Esophagus muscularis mucosa (tissue), 4 donors: ENCODE measurements at regions not wholly inside any gene's neighbourhood (a gene's known extent, or its start where the extent isn't known, plus 50 kb on each side); places are given as distances from the start of the nearest gene placed in this dataset.

ENCODE experiments used
- CTCF ChIP-seq, 3 experiments: fragments of 200-600 bp in 2 of 3; fragments of 450-650 bp in 1 of 3; sonication (generic) in 2 of 3; IDR thresholded peaks; one replicate each; pipeline ENCODE4 v1.5.1; 2017 to 2019; ENCODE audit warnings: antibody characterized with exemption in 3 of 3, mild to moderate bottlenecking in 2 of 3, moderate library complexity in 1 of 3
- EP300 ChIP-seq: sonication (generic); formaldehyde crosslinking; IDR thresholded peaks from one replicate; pipeline ENCODE4 v1.6.1; 2017; ENCODE audit warnings: antibody characterized with exemption
- POLR2A ChIP-seq: fragments of 450-650 bp; IDR thresholded peaks from one replicate; pipeline ENCODE4 v1.6.1; 2017; ENCODE audit warnings: antibody characterized with exemption, moderate library complexity, mild to moderate bottlenecking, low read depth

DNA sequence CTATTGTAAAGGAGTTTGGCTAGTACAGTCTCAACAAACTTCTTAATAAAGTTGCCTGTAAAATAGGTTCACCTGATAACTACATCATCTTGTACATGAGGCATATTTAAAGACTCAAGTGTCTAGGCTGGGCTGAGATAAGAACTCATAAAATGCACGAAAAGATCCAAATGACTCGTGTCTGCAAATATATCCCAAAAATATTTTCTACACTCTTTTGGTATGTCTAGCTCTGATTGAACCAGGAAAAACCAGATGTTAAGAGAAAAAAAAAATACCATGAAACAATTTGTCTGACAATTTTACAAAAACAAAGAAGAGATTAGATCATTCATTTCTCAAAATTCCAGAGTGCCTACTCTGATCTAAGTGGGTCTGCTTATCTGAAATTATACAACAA lies 166.9 kb upstream of the OSR1 start:
- TF ChIP-seq POLR2A (no peak), CTCF (IDR thresholded peaks at IDR 0.05) (no peak), EP300 (no peak)
